GM23248 (cell line): ENCODE measurements at regions not wholly inside any gene's neighbourhood (a gene's known extent, or its start where the extent isn't known, plus 50 kb on each side); places are given as distances from the start of the nearest gene placed in this dataset.

Experiments
- DNase-seq: peaks from one replicate; pipeline ENCODE4 v3.0.0-alpha.2; 2015
- H2AFZ ChIP-seq: fragments of 200-600 bp; sonication (generic); 2 replicates; pipeline ENCODE4 v1.6.1; 2016; ENCODE audit warnings: antibody characterized with exemption
- H3F3A ChIP-seq: fragments of 200-600 bp; sonication (generic); 2 replicates; pipeline ENCODE4 v1.6.1; 2016; ENCODE audit warnings: mild to moderate bottlenecking, antibody characterized with exemption, mixed run types; ENCODE audit not compliant: insufficient read depth
- H3K27ac ChIP-seq: fragments of 200-600 bp; sonication (generic); 2 replicates; pipeline ENCODE4 v1.5.1; 2016; ENCODE audit warnings: mild to moderate bottlenecking
- H3K27me3 ChIP-seq: fragments of 200-600 bp; sonication (generic); replicated peaks from 2 replicates; pipeline ENCODE4 v1.6.1; 2016; ENCODE audit warnings: mild to moderate bottlenecking; ENCODE audit not compliant: insufficient read depth
- H3K36me3 ChIP-seq: fragments of 200-600 bp; sonication (generic); 2 replicates; pipeline ENCODE4 v1.6.1; 2016; ENCODE audit warnings: low read depth, mild to moderate bottlenecking
- H3K4me1 ChIP-seq: fragments of 200-600 bp; sonication (generic); 2 replicates; pipeline ENCODE4 v1.6.1; 2016; ENCODE audit warnings: mild to moderate bottlenecking; ENCODE audit not compliant: insufficient read depth
- H3K4me2 ChIP-seq: fragments of 200-600 bp; sonication (generic); one replicate; pipeline ENCODE4 v1.6.1; 2016; ENCODE audit warnings: mild to moderate bottlenecking; ENCODE audit not compliant: unreplicated experiment
- H3K4me3 ChIP-seq: fragments of 200-600 bp; sonication (generic); 2 replicates; pipeline ENCODE4 v1.5.1; 2016; ENCODE audit warnings: mild to moderate bottlenecking
- H3K79me2 ChIP-seq: fragments of 200-600 bp; sonication (generic); 2 replicates; pipeline ENCODE4 v1.6.1; 2016; ENCODE audit warnings: mild to moderate bottlenecking; ENCODE audit not compliant: insufficient read depth
- H3K9ac ChIP-seq: fragments of 200-600 bp; sonication (generic); 2 replicates; pipeline ENCODE4 v1.6.1; 2016; ENCODE audit warnings: mild to moderate bottlenecking
- H3K9me2 ChIP-seq: fragments of 200-600 bp; sonication (generic); 2 replicates; pipeline ENCODE4 v1.6.1; 2016; ENCODE audit warnings: mixed run types, mild to moderate bottlenecking, moderate library complexity; ENCODE audit not compliant: insufficient read depth
- H3K9me3 ChIP-seq: fragments of 200-600 bp; sonication (generic); one replicate; pipeline ENCODE4 v1.6.1; 2017; ENCODE audit warnings: low read depth
- H4K20me1 ChIP-seq: fragments of 200-600 bp; sonication (generic); 2 replicates; pipeline ENCODE4 v1.6.0; 2016; ENCODE audit not compliant: insufficient read depth
- EZH2 ChIP-seq: fragments of 200-600 bp; sonication (generic); IDR thresholded peaks from 2 replicates; pipeline ENCODE4 v1.6.1; 2018; ENCODE audit warnings: antibody characterized with exemption, mild to moderate bottlenecking; ENCODE audit not compliant: insufficient read depth, poor library complexity, severe bottlenecking
- EZH2phosphoT487 ChIP-seq: fragments of 200-600 bp; sonication (generic); IDR thresholded peaks from 2 replicates; pipeline ENCODE4 v1.6.1; 2018; ENCODE audit warnings: antibody characterized with exemption, moderate library complexity, mild to moderate bottlenecking, low read depth; ENCODE audit not compliant: insufficient read depth
- WGBS, 2 experiments: methylation state at CpG; one replicate each; pipeline ENCODE4 v1.1.6; 2015 to 2017; ENCODE audit warnings: low lambda C conversion rate in 2 of 2, low coverage in 1 of 2; ENCODE audit errors: missing lambda C conversion rate in 2 of 2; 5-methylcytosine and 5-hydroxymethylcytosine counted together
- in situ Hi-C: fragments of 300-500 bp; cut with MboI; formaldehyde crosslinking; loops from 2 replicates; pipeline ENCODE4 v1.15.0; 2020

GRCh38 chr10:119996944-119997343 lies 104.4 kb downstream of the SEC23IP start:
- H3K36me3 ChIP-seq: no peaks in the 10 kb centered on the region

GRCh38 chr10:119997429-119997828 lies 104.9 kb downstream of the SEC23IP start:
- Histone ChIP-seq H3K9ac (no peak overlapping the region), H3K4me2 (no peak overlapping the region), H3K79me2 (no peaks in the 10 kb centered on the region), H3F3A (no peaks in the 10 kb centered on the region), H3K4me1 (no peaks in the 10 kb centered on the region), H3K36me3 (no peaks in the 10 kb centered on the region), H2AFZ (no peak overlapping the region), H4K20me1 (no peaks in the 10 kb centered on the region), H3K9me3 (no peaks in the 10 kb centered on the region), H3K9me2 (no peaks in the 10 kb centered on the region), H3K27ac (no peak overlapping the region), H3K4me3 (no peak overlapping the region), H3K27me3 (no peaks in the 10 kb centered on the region; the same call in 1 of the 2 replicates)
- TF ChIP-seq EZH2: no peak
- no peak for TF ChIP-seq EZH2phosphoT487
- in situ Hi-C loops: no loop called here
- 5 to 6% methylated on average over 2 of the region's 2 CpGs for WGBS, 2 experiments
- DNase-seq: no peak

More at GRCh38 chr10:119996944-119997343, 104.4 kb downstream of the SEC23IP start:
- in situ Hi-C loops: no loop called here
- TF ChIP-seq EZH2phosphoT487 (no peak), EZH2 (no peak)
- no peaks in the 10 kb centered on the region for H3K9me2 ChIP-seq
- no peaks in the 10 kb centered on the region for H3K9me3 ChIP-seq
- H3K4me3 ChIP-seq: no peak overlapping the region
- no peaks in the 10 kb centered on the region; the same call in 1 of the 2 replicates for H3K27me3 ChIP-seq
- no peaks in the 10 kb centered on the region for H3F3A ChIP-seq
- H3K27ac ChIP-seq: no peak overlapping the region
- H2AFZ ChIP-seq: no peak overlapping the region
- no peaks in the 10 kb centered on the region for H4K20me1 ChIP-seq
- H3K4me2 ChIP-seq: no peak overlapping the region
- no peak overlapping the region for H3K9ac ChIP-seq
- H3K4me1 ChIP-seq: no peaks in the 10 kb centered on the region
- no peak for DNase-seq
- no peaks in the 10 kb centered on the region for H3K79me2 ChIP-seq

- H3F3A ChIP-seq: no peaks in the 10 kb centered on the region
Observed at GRCh38 chr10:120002785-120003184, 110.3 kb downstream of the SEC23IP start.

GRCh38 chr10:120005207-120006201 lies 113.0 kb downstream of the SEC23IP start:
- H2AFZ ChIP-seq: no peak overlapping the region
- H3K27ac ChIP-seq: no peak overlapping the region
- TF ChIP-seq EZH2 (no peak), EZH2phosphoT487 (no peak)
- H3K4me1 ChIP-seq: no peaks in the 10 kb centered on the region
- H3K9me3 ChIP-seq: no peaks in the 10 kb centered on the region
- H4K20me1 ChIP-seq: no peaks in the 10 kb centered on the region
- DNase-seq: peak; percentile 2
- H3K9me2 ChIP-seq: no peaks in the 10 kb centered on the region
- in situ Hi-C loops: no loop called here
- H3K9ac ChIP-seq: no peak overlapping the region
- H3F3A ChIP-seq: no peaks in the 10 kb centered on the region
- no peak overlapping the region for H3K4me2 ChIP-seq
- H3K79me2 ChIP-seq: no peaks in the 10 kb centered on the region
- H3K27me3 ChIP-seq: no peaks in the 10 kb centered on the region
- 16 to 27% methylated on average over 8 of the region's 8 CpGs for WGBS, 2 experiments
- H3K36me3 ChIP-seq: no peaks in the 10 kb centered on the region
- H3K4me3 ChIP-seq: no peak overlapping the region

More at GRCh38 chr10:120002785-120003184, 110.3 kb downstream of the SEC23IP start:
- H2AFZ ChIP-seq: no peak overlapping the region
- H3K9ac ChIP-seq: no peak overlapping the region
- no peaks in the 10 kb centered on the region for H3K9me3 ChIP-seq
- DNase-seq: no peak
- H3K27ac ChIP-seq: no peak overlapping the region
- H3K79me2 ChIP-seq: no peaks in the 10 kb centered on the region
- H3K4me2 ChIP-seq: no peak overlapping the region
- H4K20me1 ChIP-seq: no peaks in the 10 kb centered on the region
- no peaks in the 10 kb centered on the region for H3K4me1 ChIP-seq
- H3K4me3 ChIP-seq: no peak overlapping the region
- H3K27me3 ChIP-seq: no peaks in the 10 kb centered on the region; the same call in 1 of the 2 replicates
- 21 to 23% methylated on average over 5 of the region's 5 CpGs for WGBS, 2 experiments
- TF ChIP-seq EZH2phosphoT487 (no peak), EZH2 (no peak)
- in situ Hi-C loops: no loop called here
- no peaks in the 10 kb centered on the region for H3K9me2 ChIP-seq
- no peaks in the 10 kb centered on the region for H3K36me3 ChIP-seq
